ENCODE measurements at regions not wholly inside any gene's neighbourhood (a gene's known extent, or its start where the extent isn't known, plus 50 kb on each side); places are given as distances from the start of the nearest gene placed in this dataset.

GRCh38 chr6:40280231-40280630 lies 306.9 kb downstream of the LRFN2 start:
- TF ChIP-seq, protein P1, sequence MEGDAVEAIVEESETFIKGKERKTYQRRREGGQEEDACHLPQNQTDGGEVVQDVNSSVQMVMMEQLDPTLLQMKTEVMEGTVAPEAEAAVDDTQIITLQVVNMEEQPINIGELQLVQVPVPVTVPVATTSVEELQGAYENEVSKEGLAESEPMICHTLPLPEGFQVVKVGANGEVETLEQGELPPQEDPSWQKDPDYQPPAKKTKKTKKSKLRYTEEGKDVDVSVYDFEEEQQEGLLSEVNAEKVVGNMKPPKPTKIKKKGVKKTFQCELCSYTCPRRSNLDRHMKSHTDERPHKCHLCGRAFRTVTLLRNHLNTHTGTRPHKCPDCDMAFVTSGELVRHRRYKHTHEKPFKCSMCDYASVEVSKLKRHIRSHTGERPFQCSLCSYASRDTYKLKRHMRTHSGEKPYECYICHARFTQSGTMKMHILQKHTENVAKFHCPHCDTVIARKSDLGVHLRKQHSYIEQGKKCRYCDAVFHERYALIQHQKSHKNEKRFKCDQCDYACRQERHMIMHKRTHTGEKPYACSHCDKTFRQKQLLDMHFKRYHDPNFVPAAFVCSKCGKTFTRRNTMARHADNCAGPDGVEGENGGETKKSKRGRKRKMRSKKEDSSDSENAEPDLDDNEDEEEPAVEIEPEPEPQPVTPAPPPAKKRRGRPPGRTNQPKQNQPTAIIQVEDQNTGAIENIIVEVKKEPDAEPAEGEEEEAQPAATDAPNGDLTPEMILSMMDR (IDR thresholded peaks at IDR 0.05; ENCODE audit: poor library complexity, severe bottlenecking), result no peak
- TF ChIP-seq SMC3 (conservative IDR thresholded peaks at IDR 0.05; ENCODE audit: poor library complexity) (no peak), TAF1 (IDR thresholded peaks at IDR 0.05; ENCODE audit: low read depth) (no peak), EZH2 (IDR thresholded peaks at IDR 0.05; ENCODE audit: borderline replicate concordance, insufficient read depth, low read length, poor library complexity, severe bottlenecking) (no peak), POLR2AphosphoS5 (IDR thresholded peaks at IDR 0.05) (no peak), EP300 (conservative IDR thresholded peaks at IDR 0.05; ENCODE audit: poor library complexity, severe bottlenecking) (no peak), REST (IDR thresholded peaks at IDR 0.05; ENCODE audit: borderline replicate concordance) (no peak), RAD21 (conservative IDR thresholded peaks at IDR 0.05) (no peak)

All from neural cell (in vitro differentiated cells).